GM23338 (cell line): ENCODE measurements at regions not wholly inside any gene's neighbourhood (a gene's known extent, or its start where the extent isn't known, plus 50 kb on each side); places are given as distances from the start of the nearest gene placed in this dataset.

Source experiments
- ATAC-seq: fragments of 200-7000 bp; cut with Tn5 transposase; 3 replicates; pipeline ENCODE4 v1.9.1; 2020
- DNase-seq: peaks from one replicate; pipeline ENCODE4 v3.0.0-alpha.2; 2015; ENCODE audit warnings: low spot score
- H2AFZ ChIP-seq: fragments of 200-600 bp; sonication (generic); 2 replicates; pipeline ENCODE4 v1.8.0; 2016; ENCODE audit warnings: antibody characterized with exemption, mild to moderate bottlenecking, moderate library complexity
- H3F3A ChIP-seq: fragments of 200-600 bp; sonication (generic); replicated peaks from 2 replicates; pipeline ENCODE4 v1.8.0; 2017; ENCODE audit warnings: antibody characterized with exemption, mixed run types, low read depth
- H3K27ac ChIP-seq: fragments of 200-600 bp; sonication (generic); 2 replicates; pipeline ENCODE4 v1.6.1; 2016; ENCODE audit warnings: low read depth
- H3K27me3 ChIP-seq: fragments of 200-600 bp; sonication (generic); 2 replicates; pipeline ENCODE4 v1.8.0; 2016; ENCODE audit warnings: mild to moderate bottlenecking, mixed run types, moderate library complexity; ENCODE audit not compliant: insufficient read depth
- H3K36me3 ChIP-seq: fragments of 200-600 bp; sonication (generic); 2 replicates; pipeline ENCODE4 v1.8.0; 2016; ENCODE audit warnings: mild to moderate bottlenecking; ENCODE audit not compliant: insufficient read depth
- H3K4me1 ChIP-seq: fragments of 200-600 bp; sonication (generic); 2 replicates; pipeline ENCODE4 v1.8.0; 2016; ENCODE audit warnings: mild to moderate bottlenecking, moderate library complexity; ENCODE audit not compliant: insufficient read depth
- H3K4me2 ChIP-seq: fragments of 200-600 bp; sonication (generic); 2 replicates; pipeline ENCODE4 v1.7.1; 2017; ENCODE audit warnings: mixed run types
- H3K4me3 ChIP-seq: fragments of 200-600 bp; sonication (generic); 2 replicates; pipeline ENCODE4 v1.6.1; 2016; ENCODE audit warnings: mixed run types
- H3K79me2 ChIP-seq: fragments of 200-600 bp; sonication (generic); replicated peaks from 2 replicates; pipeline ENCODE4 v1.8.0; 2017; ENCODE audit warnings: mild to moderate bottlenecking; ENCODE audit not compliant: insufficient read depth
- H3K9me2 ChIP-seq: fragments of 200-600 bp; sonication (generic); 2 replicates; pipeline ENCODE4 v1.8.0; 2017; ENCODE audit not compliant: insufficient read depth
- H4K20me1 ChIP-seq: fragments of 200-600 bp; sonication (generic); replicated peaks from 2 replicates; pipeline ENCODE4 v1.8.0; 2017; ENCODE audit warnings: mild to moderate bottlenecking; ENCODE audit not compliant: insufficient read depth
- H3K27ac Mint-ChIP-seq: 2 replicates; pipeline ENCODE4 v1.8.0; 2020; ENCODE audit warnings: inconsistent platforms, mild to moderate bottlenecking, moderate library complexity, mixed read lengths
- H3K27me3 Mint-ChIP-seq: 3 replicates; pipeline ENCODE4 v1.8.0; 2022; ENCODE audit warnings: low read depth, mild to moderate bottlenecking, moderate library complexity, mixed read lengths, inconsistent platforms; ENCODE audit not compliant: insufficient read depth, poor library complexity
- H3K36me3 Mint-ChIP-seq: 3 replicates; pipeline ENCODE4 v1.8.0; 2021; ENCODE audit warnings: low read depth, mild to moderate bottlenecking, inconsistent platforms, moderate library complexity, mixed read lengths
- H3K4me1 Mint-ChIP-seq: 3 replicates; pipeline ENCODE4 v1.8.0; 2020; ENCODE audit warnings: mild to moderate bottlenecking, inconsistent platforms, mixed read lengths
- H3K4me3 Mint-ChIP-seq: 3 replicates; pipeline ENCODE4 v1.8.0; 2021; ENCODE audit warnings: moderate library complexity, mild to moderate bottlenecking, inconsistent platforms, mixed read lengths
- H3K9me3 Mint-ChIP-seq: 3 replicates; pipeline ENCODE4 v1.8.0; 2020; ENCODE audit warnings: moderate library complexity, mild to moderate bottlenecking, inconsistent platforms, mixed read lengths
- CREB1 ChIP-seq: fragments of 250-450 bp; sonication (Bioruptor Pico); IDR thresholded peaks from 2 replicates; pipeline ENCODE4 v1.5.0; 2020; ENCODE audit warnings: low read depth, mild to moderate bottlenecking, moderate library complexity
- CTCF ChIP-seq, 2 experiments: fragments of 200-600 bp in 1 of 2; sonication (generic) in 1 of 2; conservative IDR thresholded peaks; 2 replicates each; pipeline versions ENCODE4 v1.5.1 to v1.6.1; 2016 to 2017; ENCODE audit warnings: antibody characterized with exemption in 2 of 2, low read depth in 2 of 2, mild to moderate bottlenecking in 2 of 2, moderate library complexity in 1 of 2
- ETS1 ChIP-seq: IDR thresholded peaks from 2 replicates; pipeline ENCODE4 v1.6.1; 2016; ENCODE audit warnings: antibody characterized with exemption
- EZH2 ChIP-seq: fragments of 200-600 bp; sonication (generic); IDR thresholded peaks from one replicate; pipeline ENCODE4 v1.8.0; 2017; ENCODE audit warnings: antibody characterized with exemption, mild to moderate bottlenecking, low read depth; ENCODE audit not compliant: unreplicated experiment
- EZH2phosphoT487 ChIP-seq: fragments of 200-600 bp; sonication (generic); IDR thresholded peaks from one replicate; pipeline ENCODE4 v1.8.1; 2018; ENCODE audit warnings: antibody characterized with exemption; ENCODE audit not compliant: unreplicated experiment
- JUNB ChIP-seq: IDR thresholded peaks from one replicate; pipeline ENCODE4 v1.6.1; 2016; ENCODE audit warnings: antibody characterized with exemption; ENCODE audit not compliant: unreplicated experiment
- NANOG ChIP-seq: IDR thresholded peaks from 2 replicates; pipeline ENCODE4 v1.6.1; 2016; ENCODE audit warnings: antibody characterized with exemption, borderline replicate concordance
- POLR2AphosphoS5 ChIP-seq: IDR thresholded peaks from 2 replicates; pipeline ENCODE4 v1.6.1; 2016; ENCODE audit warnings: antibody characterized with exemption, low read depth
- STAT1 ChIP-seq: IDR thresholded peaks from one replicate; pipeline ENCODE4 v1.6.1; 2016; ENCODE audit warnings: antibody characterized with exemption; ENCODE audit not compliant: unreplicated experiment
- ZNF114 ChIP-seq: fragments of 250-450 bp; sonication (Bioruptor Pico); IDR thresholded peaks from 2 replicates; pipeline ENCODE4 v1.5.0; 2020; ENCODE audit warnings: mild to moderate bottlenecking, moderate library complexity
- ZNF331 ChIP-seq: fragments of 250-450 bp; sonication (Bioruptor Pico); IDR thresholded peaks from 2 replicates; pipeline ENCODE4 v1.5.0; 2020; ENCODE audit warnings: low read depth, mild to moderate bottlenecking, moderate library complexity
- ZNF462 ChIP-seq: fragments of 250-450 bp; sonication (Bioruptor Pico); IDR thresholded peaks from 2 replicates; pipeline ENCODE4 v1.5.0; 2020; ENCODE audit warnings: mild to moderate bottlenecking, moderate library complexity
- TF ChIP-seq, protein P1 (sequence below): IDR thresholded peaks from one replicate; pipeline ENCODE4 v1.6.1; 2018; ENCODE audit warnings: antibody characterized with exemption; ENCODE audit not compliant: unreplicated experiment

DNA sequence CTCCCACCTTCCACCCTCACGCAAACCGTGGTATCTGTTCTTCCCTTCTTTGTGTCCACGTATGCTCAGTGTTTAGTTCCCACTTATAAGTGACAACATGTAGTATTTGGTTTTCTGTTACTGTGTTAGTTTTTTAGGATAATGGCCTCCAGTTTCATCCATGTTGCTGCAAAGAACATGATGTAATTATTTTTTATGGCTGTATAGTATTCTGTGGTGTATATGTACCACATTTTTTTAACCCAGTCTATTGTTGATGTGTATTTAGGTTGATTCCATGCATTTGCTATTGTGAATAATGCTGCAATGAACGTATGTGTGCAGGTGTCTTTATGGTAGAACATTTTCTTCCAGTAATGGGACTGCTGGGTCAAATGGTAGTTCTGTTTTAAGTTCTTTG is 228.1 kb downstream of the FBXO8 start (continued):
- TF ChIP-seq, protein P1, sequence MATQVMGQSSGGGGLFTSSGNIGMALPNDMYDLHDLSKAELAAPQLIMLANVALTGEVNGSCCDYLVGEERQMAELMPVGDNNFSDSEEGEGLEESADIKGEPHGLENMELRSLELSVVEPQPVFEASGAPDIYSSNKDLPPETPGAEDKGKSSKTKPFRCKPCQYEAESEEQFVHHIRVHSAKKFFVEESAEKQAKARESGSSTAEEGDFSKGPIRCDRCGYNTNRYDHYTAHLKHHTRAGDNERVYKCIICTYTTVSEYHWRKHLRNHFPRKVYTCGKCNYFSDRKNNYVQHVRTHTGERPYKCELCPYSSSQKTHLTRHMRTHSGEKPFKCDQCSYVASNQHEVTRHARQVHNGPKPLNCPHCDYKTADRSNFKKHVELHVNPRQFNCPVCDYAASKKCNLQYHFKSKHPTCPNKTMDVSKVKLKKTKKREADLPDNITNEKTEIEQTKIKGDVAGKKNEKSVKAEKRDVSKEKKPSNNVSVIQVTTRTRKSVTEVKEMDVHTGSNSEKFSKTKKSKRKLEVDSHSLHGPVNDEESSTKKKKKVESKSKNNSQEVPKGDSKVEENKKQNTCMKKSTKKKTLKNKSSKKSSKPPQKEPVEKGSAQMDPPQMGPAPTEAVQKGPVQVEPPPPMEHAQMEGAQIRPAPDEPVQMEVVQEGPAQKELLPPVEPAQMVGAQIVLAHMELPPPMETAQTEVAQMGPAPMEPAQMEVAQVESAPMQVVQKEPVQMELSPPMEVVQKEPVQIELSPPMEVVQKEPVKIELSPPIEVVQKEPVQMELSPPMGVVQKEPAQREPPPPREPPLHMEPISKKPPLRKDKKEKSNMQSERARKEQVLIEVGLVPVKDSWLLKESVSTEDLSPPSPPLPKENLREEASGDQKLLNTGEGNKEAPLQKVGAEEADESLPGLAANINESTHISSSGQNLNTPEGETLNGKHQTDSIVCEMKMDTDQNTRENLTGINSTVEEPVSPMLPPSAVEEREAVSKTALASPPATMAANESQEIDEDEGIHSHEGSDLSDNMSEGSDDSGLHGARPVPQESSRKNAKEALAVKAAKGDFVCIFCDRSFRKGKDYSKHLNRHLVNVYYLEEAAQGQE, result no peak
- no peak for TF ChIP-seq EZH2phosphoT487
- no peak for TF ChIP-seq STAT1
- no peak for TF ChIP-seq JUNB

- Histone ChIP-seq H3K4me3 (no peak overlapping the region), H3F3A (no peaks in the 10 kb centered on the region), H3K27ac (no peak overlapping the region), H3K4me2 (no peak overlapping the region), H3K79me2 (no peaks in the 10 kb centered on the region), H3K27me3 (no peaks in the 10 kb centered on the region), H3K9me2 (no peaks in the 10 kb centered on the region), H2AFZ (no peak overlapping the region), H4K20me1 (no peaks in the 10 kb centered on the region; the same call in 1 of the 2 replicates), H3K4me1 (no peaks in the 10 kb centered on the region), H3K36me3 (no peaks in the 10 kb centered on the region)
- no peaks in the 10 kb centered on the region for H3K36me3 Mint-ChIP-seq
- ATAC-seq (no peak), DNase-seq (no peak)
- peaks cover 3% of the 10 kb centered on the region; the same call in 2 of the 3 replicates for H3K9me3 Mint-ChIP-seq
- H3K27me3 Mint-ChIP-seq, result no peaks in the 10 kb centered on the region
- H3K4me3 Mint-ChIP-seq, result no peak overlapping the region
- peaks cover 7% of the 10 kb centered on the region; the same call in 2 of the 3 replicates for H3K4me1 Mint-ChIP-seq
- no peak overlapping the region for H3K27ac Mint-ChIP-seq
- TF ChIP-seq EZH2, result no peak
- no peak for TF ChIP-seq CTCF (conservative IDR thresholded peaks at IDR 0.05; ENCODE audit: low read depth in 2 of 2)
- TF ChIP-seq POLR2AphosphoS5, result no peak
- no peak for TF ChIP-seq EZH2phosphoT487
- TF ChIP-seq CREB1 (CRISPR knock-in tag), result no peak
- TF ChIP-seq ZNF462, result no peak
- TF ChIP-seq ETS1, result no peak
- TF ChIP-seq ZNF331 (CRISPR knock-in tag), result no peak
- no peak for TF ChIP-seq ZNF114 (CRISPR knock-in tag)
- no peak for TF ChIP-seq JUNB
- no peak for TF ChIP-seq NANOG
- TF ChIP-seq STAT1, result no peak
Measured at GRCh38 chr4:174053895-174054294, 229.6 kb downstream of the FBXO8 start.
